Stimulated activated CD8-positive, alpha-beta memory T cell treated with anti-CD3 and anti-CD28 coated beads, Interleukin-15, amount 100 ng/mL, for 48 hours (primary cell): ENCODE measurements at regions not wholly inside any gene's neighbourhood (a gene's known extent, or its start where the extent isn't known, plus 50 kb on each side); places are given as distances from the start of the nearest gene placed in this dataset.

ENCODE experiments used
- DNase-seq, 2 donors: peaks; one replicate each; pipeline ENCODE4 v3.0.0-alpha.2; 2020; ENCODE audit warnings: low read depth in 2 of 2

DNA sequence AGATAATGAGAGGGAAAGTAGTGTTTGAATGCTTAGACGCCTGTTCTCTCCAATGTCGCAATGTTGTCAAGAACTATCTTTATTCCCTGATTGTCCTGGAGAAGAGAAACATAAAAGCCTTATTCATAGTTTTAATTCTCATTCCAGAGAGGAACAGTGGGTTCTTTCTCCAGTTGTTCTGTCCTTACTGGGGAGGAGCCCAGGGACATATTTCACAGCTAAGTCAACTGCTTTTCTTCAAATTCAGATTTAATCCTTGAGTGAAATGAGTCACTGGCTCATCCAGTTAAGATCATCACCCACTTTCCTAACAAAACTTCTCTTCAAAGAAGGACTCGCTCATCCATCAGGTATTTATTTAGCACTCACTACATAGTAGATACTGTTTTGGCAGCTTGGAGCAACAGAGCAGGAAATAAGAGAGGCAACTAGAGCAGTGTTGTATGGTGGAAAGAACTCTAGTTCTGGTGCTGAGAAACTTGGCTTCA is 365.7 kb upstream of the USP24 start:
- DNase-seq = no peak

DNA sequence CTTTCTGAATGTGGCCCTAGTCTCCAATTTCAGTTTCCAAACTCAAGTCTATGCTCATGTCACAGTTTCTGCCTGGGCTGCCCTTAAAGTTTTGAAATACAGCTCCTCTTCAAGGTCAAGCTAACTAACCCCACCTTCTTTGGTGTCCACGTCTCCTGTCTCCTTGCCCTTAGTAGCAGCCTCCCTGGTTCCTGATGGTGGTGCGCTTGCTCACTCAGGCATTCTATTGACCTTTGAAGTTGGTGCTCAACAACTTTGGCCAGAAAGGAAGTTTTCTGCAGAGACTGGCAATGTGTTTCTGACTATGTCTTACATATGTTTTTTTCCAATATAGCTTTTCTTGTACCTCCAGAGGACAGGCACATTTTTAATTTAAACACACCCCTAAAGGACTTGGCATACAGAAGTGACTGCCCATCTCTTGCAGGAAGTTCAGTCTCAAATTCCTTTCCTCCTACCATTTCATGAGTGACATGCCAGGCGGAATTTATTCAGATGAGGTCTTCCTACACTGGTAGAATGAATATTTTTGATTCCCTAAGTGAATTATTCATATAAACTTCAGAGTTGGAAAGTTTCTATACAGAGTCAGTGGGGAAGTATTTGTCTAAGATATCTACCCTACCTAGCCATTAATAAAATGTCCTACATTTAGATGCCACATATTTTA is 364.3 kb upstream of the USP24 start:
- DNase-seq = no peak

DNA sequence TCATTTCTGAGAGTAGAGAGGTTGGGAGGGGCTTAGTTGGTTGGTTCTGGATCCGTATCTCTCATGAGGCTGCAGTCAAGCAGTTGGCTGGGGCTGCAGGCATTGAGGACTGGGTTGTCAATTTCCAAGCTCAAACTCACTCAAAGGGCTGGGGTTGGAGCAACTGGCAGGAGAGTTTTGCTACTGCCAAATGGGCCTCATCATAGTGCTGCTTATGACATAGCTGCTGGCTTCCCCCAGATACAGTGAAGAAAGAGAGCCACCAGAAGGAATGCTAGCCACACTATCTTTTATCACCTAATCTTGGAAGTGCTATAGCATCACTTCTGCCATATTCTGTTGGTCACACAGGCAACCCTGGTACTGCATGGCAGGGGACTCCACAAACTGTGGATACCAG is 363.5 kb upstream of the USP24 start:
- DNase-seq = no peak

DNA sequence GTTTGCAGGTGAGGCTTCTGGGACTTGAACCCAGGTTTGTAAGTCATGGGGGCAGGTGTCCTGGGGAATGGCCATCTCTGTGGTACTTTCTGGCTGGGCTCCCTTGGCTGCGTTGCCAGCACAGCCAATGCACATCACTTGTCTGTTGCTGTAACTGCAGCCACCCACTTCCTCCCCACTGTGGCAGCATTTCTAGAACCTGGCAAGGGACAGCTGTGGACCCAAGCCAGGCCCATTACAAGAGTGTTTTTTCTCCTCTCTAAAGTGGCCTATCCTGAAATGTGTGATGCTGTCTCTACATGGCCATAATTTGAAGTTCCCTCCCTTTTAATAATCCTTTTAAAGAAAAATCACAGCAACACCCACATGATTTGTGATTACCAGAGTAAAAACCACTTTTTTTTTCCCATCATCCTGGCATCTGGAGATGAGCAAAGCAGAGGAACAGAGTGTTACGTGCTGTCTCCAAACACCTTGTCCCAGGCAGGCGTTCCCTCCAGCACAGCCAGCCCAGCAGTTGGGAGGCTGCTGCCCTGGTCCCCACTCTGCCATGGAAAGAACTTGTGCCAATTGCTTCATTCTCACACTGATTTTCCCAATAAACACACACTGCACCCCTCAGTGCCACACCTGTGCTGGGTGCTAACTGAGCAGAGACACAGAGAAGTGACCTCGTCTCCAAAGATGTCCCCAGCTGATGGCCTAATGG is 360.6 kb upstream of the USP24 start:
- DNase-seq = no peak

DNA sequence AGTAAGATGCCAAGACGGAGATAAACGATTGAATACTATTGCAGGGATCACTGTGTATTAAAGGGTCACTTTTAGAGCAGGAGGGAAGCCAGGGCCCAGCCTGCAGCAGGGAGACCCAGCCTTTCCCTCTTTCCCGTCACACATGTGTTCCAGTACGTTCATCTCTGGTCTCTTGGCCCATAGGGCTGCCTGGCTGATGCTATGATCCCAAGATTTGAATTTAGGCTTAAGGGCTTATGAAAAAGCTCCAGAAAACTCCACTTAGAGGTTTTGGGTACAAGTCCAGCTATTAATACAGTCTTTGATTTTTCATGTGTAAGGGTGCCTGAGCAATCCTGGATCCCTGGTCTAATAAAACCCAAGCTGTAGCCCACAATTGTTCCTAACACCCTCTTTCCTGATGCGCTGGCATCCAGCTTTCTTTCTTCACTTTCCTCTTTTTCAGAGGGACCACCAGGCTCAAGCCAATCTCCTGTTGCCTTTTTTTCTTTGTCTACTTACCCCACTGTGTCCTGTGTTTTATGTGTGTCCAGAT is 359.6 kb upstream of the USP24 start:
- DNase-seq = no peak

DNA sequence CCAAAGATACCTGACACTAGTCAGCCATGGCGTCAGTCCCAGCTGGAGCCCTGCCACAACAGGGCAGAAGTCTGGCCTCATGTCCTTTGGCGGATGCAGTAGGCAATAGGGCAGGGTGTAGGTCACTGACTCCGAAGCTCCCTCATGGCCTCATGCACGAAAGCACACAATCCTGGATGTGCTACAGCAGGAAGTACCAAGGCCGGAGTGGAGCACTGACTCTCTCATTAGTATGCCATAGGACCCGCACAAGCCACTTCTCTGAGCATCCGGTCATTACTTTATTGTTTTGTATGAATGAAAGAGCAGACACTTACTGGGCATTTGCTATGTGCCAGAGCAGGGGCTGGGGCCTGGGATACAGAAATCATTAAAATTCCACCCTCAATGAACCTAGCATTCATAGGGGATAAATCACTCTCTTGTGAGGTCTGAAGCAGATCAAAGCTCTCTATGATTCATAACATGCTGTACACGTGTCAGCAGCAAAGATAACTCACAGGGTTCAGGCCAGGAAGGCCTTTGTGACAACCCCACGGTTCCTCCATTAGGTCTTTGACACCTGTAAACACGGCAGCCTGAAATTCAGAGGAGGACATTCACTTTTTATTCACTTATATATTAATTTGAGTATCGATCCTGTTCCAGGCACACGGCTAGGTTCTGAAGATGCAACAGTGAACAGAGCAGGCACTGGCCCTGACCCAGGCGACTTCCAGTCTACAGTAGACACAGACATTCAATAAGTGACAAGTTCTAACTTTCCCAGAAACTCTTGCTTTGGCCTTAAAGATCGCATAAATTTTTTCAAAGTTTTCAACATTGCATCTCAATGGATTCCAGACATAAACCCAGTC is 357.9 kb upstream of the USP24 start:
- DNase-seq = no peak

DNA sequence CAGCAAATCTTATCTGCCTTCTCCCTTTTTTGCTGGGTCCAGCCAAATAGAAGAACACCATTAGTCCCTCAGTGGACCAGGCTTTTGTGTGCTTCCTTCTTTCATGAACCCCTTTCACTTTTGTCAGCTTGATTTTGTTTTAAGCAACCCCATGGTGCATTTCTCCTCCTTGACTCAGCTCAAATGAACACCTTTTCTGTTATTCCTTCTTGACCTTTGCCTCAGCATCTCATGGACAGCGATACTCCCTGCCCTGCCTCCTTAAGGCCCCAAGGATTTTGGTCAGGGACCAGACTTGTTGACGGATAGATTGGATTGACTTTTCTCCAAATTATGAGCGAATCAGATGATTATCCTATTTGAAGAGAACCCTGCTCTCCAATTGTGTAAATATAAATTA is 356.6 kb upstream of the USP24 start:
- no peak for DNase-seq

DNA sequence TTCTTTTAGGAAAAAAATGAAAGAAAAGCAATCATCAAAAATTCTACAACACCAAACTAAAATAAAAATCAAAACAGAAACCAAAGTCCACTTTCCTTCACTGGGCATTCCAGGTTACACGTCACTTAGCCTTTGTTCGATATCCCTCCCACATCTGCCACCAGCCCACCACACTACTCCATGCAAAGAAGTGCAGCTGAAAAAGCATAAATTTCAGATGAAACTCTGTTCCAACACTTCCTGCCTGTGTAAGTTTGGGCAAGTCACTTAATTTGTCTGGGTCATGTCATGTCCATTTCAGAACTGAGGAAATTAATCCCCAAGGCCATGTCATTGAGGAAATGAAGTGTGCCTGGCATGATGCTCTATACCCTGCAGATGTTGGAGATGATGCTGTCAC is 354.3 kb upstream of the USP24 start:
- no peak for DNase-seq

DNA sequence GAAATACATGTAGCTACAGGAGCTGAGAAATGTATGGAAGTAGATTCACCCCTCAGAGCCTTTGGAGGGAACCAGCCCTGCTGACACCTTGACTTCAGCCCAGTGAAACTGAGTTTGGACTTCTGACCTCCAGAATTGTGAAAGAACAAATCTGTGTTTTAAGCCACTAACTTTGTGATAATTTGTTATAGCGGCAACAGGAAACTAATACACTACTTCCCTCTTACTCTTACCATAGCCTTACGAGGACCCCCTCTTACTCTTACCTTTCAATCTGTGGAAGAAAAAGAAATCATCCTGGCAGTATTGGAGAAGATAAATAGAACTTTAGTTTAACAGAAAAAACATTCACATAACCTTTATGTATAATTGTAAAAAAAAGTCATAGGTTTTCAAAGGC is 353.6 kb upstream of the USP24 start:
- DNase-seq = no peak

DNA sequence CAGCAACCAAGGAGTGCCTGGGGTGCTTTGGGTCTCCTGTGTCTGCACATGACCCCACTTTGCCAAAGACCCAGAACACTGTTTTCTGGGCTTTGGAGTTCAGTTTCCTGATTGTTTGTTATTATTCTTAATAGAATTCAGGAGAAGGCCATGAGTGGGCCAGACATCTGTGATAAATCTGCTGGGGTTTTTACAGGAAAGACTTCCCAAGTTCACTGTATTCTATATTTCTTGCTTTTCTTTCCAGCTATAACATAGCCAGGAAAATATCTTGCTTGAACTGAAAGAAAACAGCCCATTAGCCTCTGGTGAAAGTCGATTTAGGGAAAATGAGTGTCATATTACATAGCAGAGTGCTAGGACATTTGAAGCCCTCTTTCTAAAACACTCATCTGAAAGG is 345.1 kb upstream of the USP24 start:
- no peak for DNase-seq

DNA sequence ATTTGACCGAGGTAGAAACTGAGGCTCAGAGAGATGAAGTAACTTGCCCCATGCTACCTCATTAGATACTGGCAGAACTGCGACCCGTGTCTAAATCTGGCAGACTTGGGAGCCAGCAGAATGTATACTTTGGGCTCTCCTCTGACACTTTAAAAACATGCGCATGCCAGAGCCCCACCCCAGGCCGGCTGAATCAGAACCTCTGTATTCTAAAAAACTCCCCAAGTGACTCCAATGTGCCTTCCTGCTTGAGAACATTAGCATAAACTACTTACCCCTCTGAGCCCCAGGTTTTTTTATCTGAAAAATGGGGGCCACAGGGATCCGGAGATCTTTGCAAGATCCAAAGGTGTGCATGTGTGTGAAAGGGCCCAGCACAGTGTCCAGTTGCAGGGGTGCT is 344.7 kb upstream of the USP24 start:
- no peak for DNase-seq

DNA sequence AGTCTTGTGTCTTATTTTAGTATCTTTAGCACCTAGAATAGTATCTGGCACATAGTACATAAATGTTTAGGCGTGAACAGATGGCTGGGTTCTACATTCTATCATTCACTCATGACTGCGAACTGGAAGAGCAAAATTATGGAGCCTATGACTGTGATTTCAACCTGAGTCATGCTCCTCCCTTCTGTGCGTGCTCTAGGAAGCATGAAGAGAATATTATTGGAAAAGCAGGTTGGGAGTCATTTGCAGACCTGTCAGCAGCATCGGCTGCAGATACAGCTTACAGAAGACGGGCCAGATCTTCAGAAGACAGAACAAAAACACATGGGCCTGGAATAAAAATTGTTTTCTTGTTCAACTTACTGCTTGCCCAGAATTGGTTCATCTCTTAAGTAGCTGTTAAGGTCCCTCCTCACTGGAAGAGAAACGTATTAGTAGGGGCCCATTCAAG is 344.0 kb upstream of the USP24 start:
- no peak for DNase-seq

DNA sequence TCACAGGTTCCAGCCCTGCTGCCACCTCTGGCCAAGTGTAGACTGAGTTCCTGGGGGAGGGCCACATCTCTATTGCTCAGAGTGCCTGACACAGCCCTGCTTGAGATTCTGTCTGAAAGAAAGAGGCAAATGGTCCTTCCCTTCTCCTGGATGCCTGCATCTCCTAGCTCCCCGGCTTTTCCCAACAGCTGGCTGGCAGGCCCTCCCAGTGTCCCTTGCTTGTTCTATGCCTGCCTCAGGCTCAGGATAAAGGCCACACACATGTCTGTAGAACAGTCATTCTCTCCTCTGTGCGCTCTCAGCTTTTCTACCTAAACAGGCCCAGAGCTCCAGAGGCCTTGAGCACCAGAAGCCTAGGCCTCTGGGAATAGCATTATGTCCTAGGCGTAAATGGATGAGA is 343.4 kb upstream of the USP24 start:
- DNase-seq = no peak

DNA sequence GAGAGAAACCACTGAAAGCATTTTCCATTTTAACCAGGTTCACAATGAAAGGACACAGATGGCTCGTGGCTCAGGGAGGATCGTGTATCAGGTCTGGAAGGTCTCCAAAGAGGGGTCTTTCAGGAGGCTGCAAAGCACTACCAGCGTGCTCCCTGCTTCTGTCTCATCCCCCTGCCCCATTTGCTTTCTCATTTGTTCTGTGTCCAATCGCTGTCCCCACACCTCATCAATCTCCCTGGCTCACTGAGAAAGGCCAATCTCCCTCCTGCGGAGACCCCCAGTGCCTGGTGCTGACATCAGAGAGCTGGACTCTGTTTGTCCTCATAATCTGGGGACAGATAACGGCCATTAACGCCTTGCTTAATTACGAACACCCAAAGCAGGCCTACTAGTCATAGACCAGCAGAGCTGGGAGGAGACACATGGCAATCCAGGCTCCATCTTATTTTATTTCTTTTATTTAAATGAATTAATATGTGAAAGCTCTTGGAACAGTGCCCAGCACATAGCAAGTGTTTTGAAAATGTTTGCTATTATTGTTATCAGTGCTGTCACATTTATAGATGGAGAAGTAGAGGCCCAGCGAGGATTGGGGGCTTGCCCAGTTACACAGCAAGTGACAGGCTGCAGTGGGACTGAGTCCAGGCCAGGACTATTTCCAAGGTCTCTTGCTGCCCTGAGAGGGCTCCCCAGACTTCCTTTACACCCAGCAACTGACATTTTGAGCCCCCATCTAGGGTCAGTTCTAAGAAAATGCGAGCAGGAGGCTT is 341.0 kb upstream of the USP24 start:
- no peak for DNase-seq

DNA sequence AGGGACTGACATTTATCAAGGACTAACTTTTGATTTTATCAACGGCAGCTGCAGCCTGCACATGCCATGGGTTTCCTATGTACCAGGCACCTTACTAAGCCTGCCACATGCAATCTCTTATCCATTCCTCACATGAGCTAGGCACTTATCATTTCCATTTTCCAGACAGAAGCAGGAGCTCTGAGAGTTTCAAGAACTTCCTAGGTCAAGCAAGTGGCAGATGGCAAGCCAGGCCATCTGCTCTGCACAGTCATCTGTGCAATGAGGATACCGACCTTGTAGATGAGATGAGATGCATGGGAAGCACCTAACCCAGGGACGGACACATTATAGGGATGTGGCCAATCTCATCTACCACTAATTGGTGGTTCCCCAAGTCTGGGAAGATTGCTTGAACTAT is 339.4 kb upstream of the USP24 start:
- DNase-seq = no peak

DNA sequence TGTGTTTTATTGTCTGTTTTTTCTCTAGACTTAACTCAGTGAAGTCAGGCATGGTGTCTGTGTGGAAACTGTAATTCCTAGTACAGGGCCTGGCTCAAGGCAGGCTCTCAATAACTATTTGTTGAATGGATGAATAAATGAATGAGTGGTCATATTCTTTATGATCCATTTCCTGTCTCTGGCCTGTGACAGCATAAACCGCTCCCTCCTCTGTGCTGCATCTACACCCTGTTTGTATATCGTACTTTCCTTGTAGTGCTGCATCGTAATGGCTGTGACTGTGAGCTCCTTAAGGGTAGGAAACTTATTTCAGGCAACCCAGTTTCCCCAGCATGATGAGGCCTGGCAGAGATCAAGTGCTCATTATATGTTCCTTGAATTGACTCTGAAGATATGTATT is 337.5 kb upstream of the USP24 start:
- DNase-seq = no peak

DNA sequence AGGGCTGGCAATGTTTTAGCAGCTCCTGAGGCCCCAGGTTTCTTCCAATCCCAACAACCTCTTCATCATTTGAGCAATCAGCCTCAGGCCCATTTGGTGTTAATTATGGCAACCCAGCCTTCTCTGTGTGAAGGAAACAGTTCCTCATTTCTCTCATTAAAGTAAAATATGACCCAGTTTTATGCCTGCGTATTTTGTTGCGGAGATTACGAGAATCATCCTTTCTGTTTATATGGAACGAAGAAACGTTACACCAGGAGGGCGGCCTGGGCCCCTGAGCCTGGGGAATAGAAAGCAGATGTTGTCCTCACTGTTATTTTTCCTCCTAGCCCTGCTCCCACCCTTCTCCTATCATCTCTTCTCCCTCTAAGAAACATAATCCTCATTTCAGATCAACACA is 332.2 kb upstream of the USP24 start:
- no peak for DNase-seq

DNA sequence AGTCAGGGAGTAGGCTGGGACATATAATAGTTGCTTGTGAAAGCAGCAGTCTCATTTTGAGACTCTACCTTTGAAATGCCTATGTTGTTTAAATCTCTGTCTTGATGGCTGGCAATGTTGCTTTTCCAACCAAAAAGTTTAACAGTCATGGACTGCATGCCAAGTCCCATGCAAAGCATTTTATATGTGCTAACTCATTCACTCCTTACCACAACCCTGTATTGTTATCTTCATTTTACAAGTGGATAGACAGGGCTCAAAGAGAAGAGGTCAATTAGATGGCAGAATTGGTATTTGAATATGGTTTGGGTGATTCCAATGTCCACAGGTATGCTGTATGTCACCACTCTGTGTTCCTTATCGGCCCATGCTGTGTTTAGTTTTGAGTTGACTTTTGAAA is 331.4 kb upstream of the USP24 start:
- DNase-seq = no peak

DNA sequence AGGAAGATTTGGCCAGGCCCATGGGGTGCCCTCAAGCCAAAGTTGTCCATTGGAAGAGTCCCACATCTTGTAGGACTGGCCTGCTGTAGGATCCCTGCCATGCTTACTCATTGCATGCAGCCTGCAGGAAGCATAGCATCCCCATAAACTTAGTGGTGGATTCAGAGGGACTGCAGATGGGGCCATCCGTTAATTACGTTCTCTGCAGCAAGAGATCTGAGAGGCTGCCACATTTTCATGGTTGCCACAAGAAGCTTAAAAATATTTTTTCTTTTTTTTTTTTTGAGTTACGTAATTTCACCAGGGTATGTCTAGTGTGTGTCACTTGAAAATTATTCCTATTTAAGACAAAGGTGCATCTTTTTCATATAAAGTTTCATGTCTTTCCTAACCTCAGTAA is 329.7 kb upstream of the USP24 start:
- DNase-seq = no peak

DNA sequence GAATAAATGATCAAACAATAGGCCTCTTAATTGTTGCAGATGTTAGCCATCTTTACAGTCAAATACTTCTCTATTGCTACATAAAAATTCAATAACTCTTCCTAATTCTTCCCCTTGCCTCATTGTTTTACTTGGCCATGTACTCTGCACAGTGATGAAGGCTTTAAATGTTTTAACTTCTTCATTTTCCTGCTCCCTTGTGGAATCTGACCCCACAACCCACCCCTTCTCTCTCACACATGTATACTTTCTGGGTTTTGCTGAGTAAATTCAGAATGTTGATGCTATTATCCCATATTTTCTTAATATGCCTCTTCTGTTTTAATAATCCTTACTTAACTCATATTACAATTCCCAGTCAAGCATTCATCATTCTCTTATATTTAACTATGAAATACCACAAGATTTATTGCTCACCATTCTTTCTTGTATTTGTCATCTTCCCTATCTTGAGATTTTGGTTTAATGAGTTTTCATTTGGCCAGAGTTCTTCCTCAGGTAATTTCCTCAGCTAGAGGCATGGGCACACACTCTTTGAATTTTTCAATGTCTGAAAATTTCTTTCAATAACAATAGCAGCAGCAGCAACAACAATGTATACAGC is 327.8 kb upstream of the USP24 start:
- DNase-seq = no peak

DNA sequence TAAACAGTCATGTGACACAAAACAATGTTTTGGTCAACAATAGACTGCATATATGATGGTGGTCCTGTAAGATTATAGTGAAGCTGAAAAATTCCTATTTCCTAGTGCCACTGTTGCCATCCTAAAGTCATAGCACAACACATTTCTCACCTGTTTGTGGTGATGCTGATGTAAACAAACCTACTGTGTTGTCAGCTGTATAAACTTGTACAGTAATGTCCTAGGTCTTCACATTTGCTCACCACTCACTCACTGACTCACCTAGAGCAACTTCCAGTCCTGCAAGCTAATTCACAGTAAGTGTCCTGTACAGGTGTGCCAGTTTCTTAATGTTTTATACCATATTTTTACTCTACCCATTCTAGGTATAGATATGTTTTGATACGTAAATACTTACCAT is 326.1 kb upstream of the USP24 start:
- DNase-seq = no peak
